Stimulated activated CD4-positive, alpha-beta T cell treated with anti-CD3 and anti-CD28 coated beads, Interleukin-4, amount 100 ng/mL, for 1 hour (primary cell): ENCODE measurements at regions not wholly inside any gene's neighbourhood (a gene's known extent, or its start where the extent isn't known, plus 50 kb on each side); places are given as distances from the start of the nearest gene placed in this dataset.

Source experiments
- DNase-seq: peaks from one replicate; pipeline ENCODE4 v3.0.0-alpha.2; 2020

- no peak for DNase-seq
Observed at GRCh38 chr9:105928416-105928815, 234.1 kb downstream of the TMEM38B start.

- no peak for DNase-seq
Observed at GRCh38 chr9:105930011-105930627, 235.8 kb downstream of the TMEM38B start.

- DNase-seq, result no peak
Observed at GRCh38 chr9:105932276-105932675, 237.9 kb downstream of the TMEM38B start.

GRCh38 chr9:105950448-105950847 is 256.1 kb downstream of the TMEM38B start:
- no peak for DNase-seq

GRCh38 chr9:105950894-105951293 is 256.6 kb downstream of the TMEM38B start:
- no peak for DNase-seq

- no peak for DNase-seq
Observed at GRCh38 chr9:105954517-105954916, 260.2 kb downstream of the TMEM38B start.

GRCh38 chr9:105957830-105958229 is 263.5 kb downstream of the TMEM38B start:
- no peak for DNase-seq

GRCh38 chr9:105958587-105958986 is 264.2 kb downstream of the TMEM38B start:
- DNase-seq, result no peak

GRCh38 chr9:105959531-105959930 is 265.2 kb downstream of the TMEM38B start:
- no peak for DNase-seq

- no peak for DNase-seq
Observed at GRCh38 chr9:105963343-105964099, 269.2 kb downstream of the TMEM38B start.

GRCh38 chr9:105964156-105964555 is 269.8 kb downstream of the TMEM38B start:
- no peak for DNase-seq

- DNase-seq, result no peak
Observed at GRCh38 chr9:105966834-105967233, 272.5 kb downstream of the TMEM38B start.

- no peak for DNase-seq
Observed at GRCh38 chr9:105967248-105967647, 272.9 kb downstream of the TMEM38B start.

- DNase-seq, result no peak
Observed at GRCh38 chr9:105967797-105968196, 273.5 kb downstream of the TMEM38B start.

- no peak for DNase-seq
Observed at GRCh38 chr9:105968811-105969466, 274.6 kb downstream of the TMEM38B start.

- no peak for DNase-seq
Observed at GRCh38 chr9:105969636-105970035, 275.3 kb downstream of the TMEM38B start.

- no peak for DNase-seq
Observed at GRCh38 chr9:105971986-105972385, 277.6 kb downstream of the TMEM38B start.

GRCh38 chr9:105972466-105973204 is 278.3 kb downstream of the TMEM38B start:
- DNase-seq, result no peak

GRCh38 chr9:105973951-105974351 is 279.6 kb downstream of the TMEM38B start:
- no peak for DNase-seq

- no peak for DNase-seq
Observed at GRCh38 chr9:105975886-105976645, 281.7 kb downstream of the TMEM38B start.

- DNase-seq, result no peak
Observed at GRCh38 chr9:105978336-105978735, 284.0 kb downstream of the TMEM38B start.

- no peak for DNase-seq
Observed at GRCh38 chr9:105978826-105979225, 284.5 kb downstream of the TMEM38B start.

- DNase-seq, result no peak
Observed at GRCh38 chr9:105979290-105979689, 284.9 kb downstream of the TMEM38B start.
